ENCODE measurements at regions not wholly inside any gene's neighbourhood (a gene's known extent, or its start where the extent isn't known, plus 50 kb on each side); places are given as distances from the start of the nearest gene placed in this dataset.

DNA sequence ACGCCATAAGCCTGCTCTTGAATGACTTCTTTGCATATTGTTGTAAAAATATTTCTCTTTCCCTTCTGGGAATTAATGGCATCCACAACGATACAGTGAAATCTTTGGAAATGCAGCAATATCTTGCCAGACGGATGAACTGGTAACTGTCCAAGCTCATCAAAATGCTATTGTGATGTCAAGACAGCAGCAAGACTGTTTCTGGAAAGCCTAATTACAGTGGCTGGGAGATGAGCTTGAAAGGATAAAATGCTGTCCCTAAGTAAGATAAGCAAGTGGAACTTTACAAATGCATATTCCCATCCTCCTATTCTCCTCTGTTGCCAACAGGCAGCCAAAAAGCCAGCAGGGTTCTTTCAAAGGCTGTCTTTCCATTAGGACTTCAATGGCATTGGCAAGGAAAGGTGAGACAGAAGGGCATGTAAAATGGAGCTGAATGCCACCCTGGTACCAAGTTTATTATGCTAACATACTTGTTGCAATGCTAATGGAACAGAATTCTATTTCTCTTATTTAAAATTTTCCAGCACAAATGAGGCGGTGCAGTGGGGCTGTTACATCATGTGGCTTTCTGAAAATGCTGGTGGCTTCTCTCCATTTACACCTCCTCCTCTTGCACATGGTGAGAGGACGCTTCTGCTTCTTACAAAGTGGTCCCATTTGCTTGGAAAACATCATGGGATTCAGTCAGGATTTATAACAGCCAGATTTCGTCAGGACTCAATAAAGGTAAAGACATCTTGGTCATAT lies 178.3 kb upstream of the PTER start:
- peaks cover 24% of the 10 kb centered on the region for H3K27me3 Mint-ChIP-seq (ENCODE audit: insufficient read depth, unreplicated experiment)
- no peaks in the 10 kb centered on the region for H3K4me1 Mint-ChIP-seq (ENCODE audit: insufficient read depth, unreplicated experiment)
- H3K36me3 Mint-ChIP-seq (ENCODE audit: insufficient read depth, unreplicated experiment): no peaks in the 10 kb centered on the region
- intact Hi-C loops (cut with micrococcal nuclease): no loop called here
- POLR2A ChIA-PET: no interaction called here
- no peak overlapping the region for H3K27ac Mint-ChIP-seq (ENCODE audit: low read depth, unreplicated experiment)
- H3K4me3 Mint-ChIP-seq (ENCODE audit: unreplicated experiment): no peak overlapping the region
- DNase-seq (ENCODE audit: unreplicated experiment): no peak
- BruUV-seq (replicated peaks): no TSS peak
- CTCF ChIA-PET: interaction anchor here (1.2 kb wide), 1 partner anchor 352 kb away, joined by 3 read pairs; no protein-coding TSS in a partner anchor
- peaks cover 11% of the 10 kb centered on the region for H3K9me3 Mint-ChIP-seq (ENCODE audit: unreplicated experiment)
- TF ChIP-seq, protein P1, sequence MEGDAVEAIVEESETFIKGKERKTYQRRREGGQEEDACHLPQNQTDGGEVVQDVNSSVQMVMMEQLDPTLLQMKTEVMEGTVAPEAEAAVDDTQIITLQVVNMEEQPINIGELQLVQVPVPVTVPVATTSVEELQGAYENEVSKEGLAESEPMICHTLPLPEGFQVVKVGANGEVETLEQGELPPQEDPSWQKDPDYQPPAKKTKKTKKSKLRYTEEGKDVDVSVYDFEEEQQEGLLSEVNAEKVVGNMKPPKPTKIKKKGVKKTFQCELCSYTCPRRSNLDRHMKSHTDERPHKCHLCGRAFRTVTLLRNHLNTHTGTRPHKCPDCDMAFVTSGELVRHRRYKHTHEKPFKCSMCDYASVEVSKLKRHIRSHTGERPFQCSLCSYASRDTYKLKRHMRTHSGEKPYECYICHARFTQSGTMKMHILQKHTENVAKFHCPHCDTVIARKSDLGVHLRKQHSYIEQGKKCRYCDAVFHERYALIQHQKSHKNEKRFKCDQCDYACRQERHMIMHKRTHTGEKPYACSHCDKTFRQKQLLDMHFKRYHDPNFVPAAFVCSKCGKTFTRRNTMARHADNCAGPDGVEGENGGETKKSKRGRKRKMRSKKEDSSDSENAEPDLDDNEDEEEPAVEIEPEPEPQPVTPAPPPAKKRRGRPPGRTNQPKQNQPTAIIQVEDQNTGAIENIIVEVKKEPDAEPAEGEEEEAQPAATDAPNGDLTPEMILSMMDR (IDR thresholded peaks at IDR 0.05; ENCODE audit: unreplicated experiment): no peak

DNA sequence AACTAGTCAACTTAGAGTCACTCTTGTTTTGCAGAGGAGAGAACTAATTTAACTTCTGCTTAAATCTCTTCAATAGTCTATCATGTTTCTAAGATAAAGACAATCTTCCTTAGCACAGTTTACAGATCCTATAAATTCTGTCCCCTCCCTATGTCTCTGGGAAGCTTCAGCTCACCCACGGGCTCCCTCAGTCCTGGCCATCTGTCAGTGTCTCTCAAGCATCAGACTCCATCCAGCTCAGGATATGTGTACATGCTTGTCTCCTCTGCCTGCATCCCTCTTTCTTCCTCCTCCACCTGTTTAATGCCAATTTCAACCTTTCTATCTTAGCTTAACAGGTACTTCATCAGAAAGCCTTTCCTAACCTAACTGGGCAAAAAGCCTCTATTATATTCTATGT lies 177.1 kb upstream of the PTER start:
- H3K36me3 Mint-ChIP-seq (ENCODE audit: insufficient read depth, unreplicated experiment): no peaks in the 10 kb centered on the region
- BruUV-seq (replicated peaks): no TSS peak
- peaks cover 10% of the 10 kb centered on the region for H3K9me3 Mint-ChIP-seq (ENCODE audit: unreplicated experiment)
- no peak overlapping the region for H3K4me3 Mint-ChIP-seq (ENCODE audit: unreplicated experiment)
- TF ChIP-seq, protein P1 (IDR thresholded peaks at IDR 0.05; ENCODE audit: unreplicated experiment): no peak
- intact Hi-C loops (cut with micrococcal nuclease): no loop called here
- ChIA-PET POLR2A (no interaction called here), CTCF (interaction anchor here (0.7 kb wide), 1 partner anchor 96 kb away, joined by 3 read pairs; no protein-coding TSS in a partner anchor)
- no peak overlapping the region for H3K27ac Mint-ChIP-seq (ENCODE audit: low read depth, unreplicated experiment)
- peaks cover 24% of the 10 kb centered on the region for H3K27me3 Mint-ChIP-seq (ENCODE audit: insufficient read depth, unreplicated experiment)
- DNase-seq (ENCODE audit: unreplicated experiment): no peak
- no peaks in the 10 kb centered on the region for H3K4me1 Mint-ChIP-seq (ENCODE audit: insufficient read depth, unreplicated experiment)

GRCh38 chr10:16260388-16260787 lies 176.4 kb upstream of the PTER start:
- Mint-ChIP-seq H3K4me1 (ENCODE audit: insufficient read depth, unreplicated experiment) (no peaks in the 10 kb centered on the region), H3K4me3 (ENCODE audit: unreplicated experiment) (no peak overlapping the region), H3K36me3 (ENCODE audit: insufficient read depth, unreplicated experiment) (no peaks in the 10 kb centered on the region), H3K27me3 (ENCODE audit: insufficient read depth, unreplicated experiment) (peaks cover 24% of the 10 kb centered on the region), H3K27ac (ENCODE audit: low read depth, unreplicated experiment) (no peak overlapping the region), H3K9me3 (ENCODE audit: unreplicated experiment) (peaks cover 10% of the 10 kb centered on the region)
- ChIA-PET CTCF (interaction anchor here (0.7 kb wide), 1 partner anchor 96 kb away, joined by 3 read pairs; no protein-coding TSS in a partner anchor), POLR2A (no interaction called here)
- DNase-seq (ENCODE audit: unreplicated experiment): no peak
- TF ChIP-seq, protein P1 (IDR thresholded peaks at IDR 0.05; ENCODE audit: unreplicated experiment): no peak
- no TSS peak for BruUV-seq (replicated peaks)
- intact Hi-C loops (cut with micrococcal nuclease): no loop called here

DNA sequence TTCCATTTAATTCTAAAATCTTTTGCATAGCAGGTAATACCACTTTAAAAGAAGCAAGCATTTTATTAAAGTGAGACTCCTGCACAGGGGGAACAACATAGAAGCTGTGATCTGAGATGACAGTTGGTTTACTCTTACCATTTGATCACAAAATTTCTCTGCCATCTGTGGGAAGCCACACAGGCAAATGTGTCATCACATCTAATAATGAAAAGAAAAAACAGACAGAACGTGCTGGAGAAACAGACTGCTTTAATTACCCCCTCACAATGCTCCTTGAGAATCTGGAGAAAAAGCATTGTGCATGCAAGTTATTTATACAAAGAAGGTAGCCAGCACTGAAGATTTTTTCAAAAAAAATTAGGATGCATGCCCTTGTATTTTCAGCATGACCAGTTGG lies 165.2 kb upstream of the PTER start:
- no peak overlapping the region for H3K27ac Mint-ChIP-seq (ENCODE audit: low read depth, unreplicated experiment)
- peaks cover 6% of the 10 kb centered on the region for H3K9me3 Mint-ChIP-seq (ENCODE audit: unreplicated experiment)
- intact Hi-C loops (cut with micrococcal nuclease): no loop called here
- H3K27me3 Mint-ChIP-seq (ENCODE audit: insufficient read depth, unreplicated experiment): peaks cover 11% of the 10 kb centered on the region
- BruUV-seq (replicated peaks): no TSS peak
- ChIA-PET CTCF (no interaction called here), POLR2A (interaction anchor here (0.6 kb wide), 1 partner anchor 15 kb away, joined by 3 read pairs; no protein-coding TSS in a partner anchor)
- no peaks in the 10 kb centered on the region for H3K4me1 Mint-ChIP-seq (ENCODE audit: insufficient read depth, unreplicated experiment)
- H3K4me3 Mint-ChIP-seq (ENCODE audit: unreplicated experiment): no peak overlapping the region
- TF ChIP-seq, protein P1 (IDR thresholded peaks at IDR 0.05; ENCODE audit: unreplicated experiment): no peak
- DNase-seq (ENCODE audit: unreplicated experiment): no peak
- no peaks in the 10 kb centered on the region for H3K36me3 Mint-ChIP-seq (ENCODE audit: insufficient read depth, unreplicated experiment)

Measured in MCF 10A (cell line).